Ishikawa (cell line): ENCODE measurements at regions not wholly inside any gene's neighbourhood (a gene's known extent, or its start where the extent isn't known, plus 50 kb on each side); places are given as distances from the start of the nearest gene placed in this dataset.

Source experiments
- CEBPB ChIP-seq: IDR thresholded peaks from 2 replicates; pipeline ENCODE4 v1.6.1; 2012
- CREB1 ChIP-seq: IDR thresholded peaks from 2 replicates; pipeline ENCODE4 v1.6.1; 2012; ENCODE audit warnings: low read depth
- EGR1 ChIP-seq: IDR thresholded peaks from 2 replicates; pipeline ENCODE4 v1.6.1; 2012
- EP300 ChIP-seq: IDR thresholded peaks from 2 replicates; pipeline ENCODE4 v1.6.1; 2012; ENCODE audit warnings: borderline replicate concordance
- FOXM1 ChIP-seq: IDR thresholded peaks from 2 replicates; pipeline ENCODE4 v1.6.1; 2012; ENCODE audit warnings: low read depth, borderline replicate concordance
- NFIC ChIP-seq: IDR thresholded peaks from 2 replicates; pipeline ENCODE4 v1.6.1; 2012
- RAD21 ChIP-seq: IDR thresholded peaks from 2 replicates; pipeline ENCODE4 v1.6.1; 2012; ENCODE audit warnings: low read depth
- TAF1 ChIP-seq: IDR thresholded peaks from 2 replicates; pipeline ENCODE4 v1.6.1; 2012; ENCODE audit warnings: low read depth, mild to moderate bottlenecking
- TCF12 ChIP-seq: IDR thresholded peaks from 2 replicates; pipeline ENCODE4 v1.6.1; 2012; ENCODE audit warnings: low read depth
- TEAD4 ChIP-seq: IDR thresholded peaks from 2 replicates; pipeline ENCODE4 v1.6.1; 2012
- YY1 ChIP-seq: IDR thresholded peaks from 2 replicates; pipeline ENCODE4 v1.6.1; 2012; ENCODE audit warnings: low read depth
- ZBTB7A ChIP-seq: IDR thresholded peaks from 2 replicates; pipeline ENCODE4 v1.6.1; 2012; ENCODE audit warnings: low read depth
- TF ChIP-seq, protein P1 (sequence below): IDR thresholded peaks from 2 replicates; pipeline ENCODE4 v1.6.1; 2012
- TF ChIP-seq, protein P2 (sequence below): IDR thresholded peaks from 2 replicates; pipeline ENCODE4 v1.6.1; 2012
- TF ChIP-seq, protein P3 (sequence below): IDR thresholded peaks from 2 replicates; pipeline ENCODE4 v1.6.1; 2012; ENCODE audit warnings: low read depth, mild to moderate bottlenecking

DNA sequence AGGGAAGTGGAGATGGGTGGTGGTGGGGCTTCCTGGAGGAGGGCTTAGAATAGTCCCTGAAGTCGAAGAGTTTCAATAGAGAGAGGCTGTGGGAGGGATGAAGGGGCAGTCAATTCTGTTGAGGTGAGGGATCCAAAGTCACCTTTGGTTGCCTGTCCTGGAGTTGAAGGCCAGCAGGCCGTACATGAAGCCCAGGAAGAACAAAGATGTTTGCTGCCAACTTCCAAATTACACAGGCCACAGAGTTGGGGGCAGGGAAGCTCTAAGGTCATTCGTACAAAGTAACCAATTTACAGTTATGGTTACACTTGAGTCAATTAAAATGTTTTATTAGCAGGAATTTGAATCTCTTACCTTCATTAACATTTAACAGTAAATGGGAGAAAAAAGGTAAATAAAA is 77.9 kb downstream of the FOXB1 start:
- TF ChIP-seq, protein P1, sequence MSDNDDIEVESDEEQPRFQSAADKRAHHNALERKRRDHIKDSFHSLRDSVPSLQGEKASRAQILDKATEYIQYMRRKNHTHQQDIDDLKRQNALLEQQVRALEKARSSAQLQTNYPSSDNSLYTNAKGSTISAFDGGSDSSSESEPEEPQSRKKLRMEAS, result no peak
- no peak for TF ChIP-seq CREB1
- TF ChIP-seq, protein P2, sequence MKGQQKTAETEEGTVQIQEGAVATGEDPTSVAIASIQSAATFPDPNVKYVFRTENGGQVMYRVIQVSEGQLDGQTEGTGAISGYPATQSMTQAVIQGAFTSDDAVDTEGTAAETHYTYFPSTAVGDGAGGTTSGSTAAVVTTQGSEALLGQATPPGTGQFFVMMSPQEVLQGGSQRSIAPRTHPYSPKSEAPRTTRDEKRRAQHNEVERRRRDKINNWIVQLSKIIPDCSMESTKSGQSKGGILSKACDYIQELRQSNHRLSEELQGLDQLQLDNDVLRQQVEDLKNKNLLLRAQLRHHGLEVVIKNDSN, result no peak
- TF ChIP-seq FOXM1, result no peak
- TF ChIP-seq CEBPB, result no peak
- TF ChIP-seq, protein P3, sequence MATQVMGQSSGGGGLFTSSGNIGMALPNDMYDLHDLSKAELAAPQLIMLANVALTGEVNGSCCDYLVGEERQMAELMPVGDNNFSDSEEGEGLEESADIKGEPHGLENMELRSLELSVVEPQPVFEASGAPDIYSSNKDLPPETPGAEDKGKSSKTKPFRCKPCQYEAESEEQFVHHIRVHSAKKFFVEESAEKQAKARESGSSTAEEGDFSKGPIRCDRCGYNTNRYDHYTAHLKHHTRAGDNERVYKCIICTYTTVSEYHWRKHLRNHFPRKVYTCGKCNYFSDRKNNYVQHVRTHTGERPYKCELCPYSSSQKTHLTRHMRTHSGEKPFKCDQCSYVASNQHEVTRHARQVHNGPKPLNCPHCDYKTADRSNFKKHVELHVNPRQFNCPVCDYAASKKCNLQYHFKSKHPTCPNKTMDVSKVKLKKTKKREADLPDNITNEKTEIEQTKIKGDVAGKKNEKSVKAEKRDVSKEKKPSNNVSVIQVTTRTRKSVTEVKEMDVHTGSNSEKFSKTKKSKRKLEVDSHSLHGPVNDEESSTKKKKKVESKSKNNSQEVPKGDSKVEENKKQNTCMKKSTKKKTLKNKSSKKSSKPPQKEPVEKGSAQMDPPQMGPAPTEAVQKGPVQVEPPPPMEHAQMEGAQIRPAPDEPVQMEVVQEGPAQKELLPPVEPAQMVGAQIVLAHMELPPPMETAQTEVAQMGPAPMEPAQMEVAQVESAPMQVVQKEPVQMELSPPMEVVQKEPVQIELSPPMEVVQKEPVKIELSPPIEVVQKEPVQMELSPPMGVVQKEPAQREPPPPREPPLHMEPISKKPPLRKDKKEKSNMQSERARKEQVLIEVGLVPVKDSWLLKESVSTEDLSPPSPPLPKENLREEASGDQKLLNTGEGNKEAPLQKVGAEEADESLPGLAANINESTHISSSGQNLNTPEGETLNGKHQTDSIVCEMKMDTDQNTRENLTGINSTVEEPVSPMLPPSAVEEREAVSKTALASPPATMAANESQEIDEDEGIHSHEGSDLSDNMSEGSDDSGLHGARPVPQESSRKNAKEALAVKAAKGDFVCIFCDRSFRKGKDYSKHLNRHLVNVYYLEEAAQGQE, result no peak
- TF ChIP-seq EP300, result no peak
- TF ChIP-seq EGR1, result no peak
- no peak for TF ChIP-seq TEAD4
- no peak for TF ChIP-seq TCF12
- TF ChIP-seq ZBTB7A, result no peak

DNA sequence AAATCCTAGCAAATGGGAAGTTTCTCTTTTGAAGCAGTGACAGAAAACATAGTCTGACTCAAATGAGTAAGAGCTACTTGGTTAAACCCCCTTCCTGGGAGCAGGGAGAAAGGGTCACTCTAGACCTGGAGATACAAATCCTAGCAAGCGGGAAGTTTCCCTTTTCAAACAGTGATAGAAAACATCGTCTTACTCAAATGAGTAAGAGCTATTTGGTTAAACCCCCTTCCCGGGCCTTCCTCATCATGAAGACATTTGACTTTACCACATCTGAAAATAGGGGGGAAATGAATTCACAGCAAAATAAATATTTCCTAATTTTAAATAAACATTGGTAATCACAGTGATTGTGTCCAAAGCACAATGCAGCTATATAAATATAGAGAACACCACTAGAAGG is 79.2 kb downstream of the FOXB1 start:
- TF ChIP-seq FOXM1 (no peak), ZBTB7A (no peak), EP300 (no peak), RAD21 (no peak), YY1 (no peak), CREB1 (no peak), TCF12 (no peak), EGR1 (no peak), NFIC (no peak), TEAD4 (no peak), TAF1 (no peak)
- TF ChIP-seq, protein P1, result no peak

DNA sequence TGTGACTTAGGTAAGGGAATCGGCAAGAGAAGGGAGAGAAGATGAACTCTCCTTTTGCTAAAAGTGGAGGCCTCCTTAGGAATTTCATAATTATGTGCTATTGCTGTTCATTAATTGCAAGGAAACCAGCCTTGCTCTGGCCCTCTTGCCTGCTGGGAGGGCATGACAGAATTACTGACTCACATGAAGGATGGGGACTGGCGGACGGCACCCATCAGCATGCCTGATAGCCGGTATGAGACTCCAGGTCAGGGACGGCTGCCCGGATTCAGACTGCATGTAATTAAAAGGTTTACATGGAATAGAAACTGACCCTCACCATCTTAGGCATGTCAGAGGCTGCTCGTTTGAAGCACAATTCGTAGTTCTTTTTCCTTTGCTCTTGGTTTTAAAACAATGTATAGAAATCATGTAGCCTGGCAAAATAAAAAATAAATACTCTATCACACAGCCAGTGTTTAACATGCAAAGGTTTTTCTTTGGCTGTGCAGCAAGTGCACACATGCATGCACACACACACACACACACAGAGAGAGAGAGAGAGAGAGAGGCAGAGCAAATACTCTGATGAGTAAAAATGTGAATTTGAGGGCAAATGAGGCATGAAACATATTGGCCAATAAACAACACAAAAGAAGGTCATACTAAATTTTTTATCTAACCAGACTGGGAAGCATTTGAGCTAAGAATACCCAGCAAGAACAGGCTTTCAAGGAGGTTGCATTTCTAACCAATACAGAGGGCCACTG is 82.7 kb downstream of the FOXB1 start:
- TF ChIP-seq, protein P2, result no peak
- TF ChIP-seq NFIC, result no peak
- no peak for TF ChIP-seq RAD21
- TF ChIP-seq TAF1, result no peak
- TF ChIP-seq EGR1, result no peak

DNA sequence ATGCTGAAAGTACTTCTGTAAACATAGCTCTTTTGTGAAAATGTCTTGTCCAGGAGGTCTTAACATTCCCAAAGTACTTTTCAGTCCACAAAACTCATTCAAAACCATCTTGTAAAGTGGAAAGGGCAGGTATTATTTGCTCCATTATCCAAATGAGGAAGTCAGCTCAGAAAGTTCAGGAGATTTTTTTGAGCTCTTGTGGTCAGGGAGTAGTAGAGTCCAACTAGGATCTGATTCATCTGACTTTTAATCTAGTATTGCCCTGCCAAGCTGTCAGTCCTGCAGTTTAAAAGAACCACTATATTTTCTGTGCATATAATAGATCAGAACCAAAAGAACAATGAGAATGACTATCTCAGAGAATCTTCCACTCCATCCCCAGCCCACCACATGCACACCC is 83.5 kb downstream of the FOXB1 start:
- TF ChIP-seq RAD21 (no peak), NFIC (no peak), EGR1 (no peak), YY1 (no peak), CREB1 (no peak), TCF12 (no peak), TAF1 (no peak), CEBPB (no peak), FOXM1 (no peak), EP300 (no peak), ZBTB7A (no peak), TEAD4 (no peak)
- TF ChIP-seq, protein P3, result no peak
- TF ChIP-seq, protein P2, result no peak
- TF ChIP-seq, protein P1, result no peak

DNA sequence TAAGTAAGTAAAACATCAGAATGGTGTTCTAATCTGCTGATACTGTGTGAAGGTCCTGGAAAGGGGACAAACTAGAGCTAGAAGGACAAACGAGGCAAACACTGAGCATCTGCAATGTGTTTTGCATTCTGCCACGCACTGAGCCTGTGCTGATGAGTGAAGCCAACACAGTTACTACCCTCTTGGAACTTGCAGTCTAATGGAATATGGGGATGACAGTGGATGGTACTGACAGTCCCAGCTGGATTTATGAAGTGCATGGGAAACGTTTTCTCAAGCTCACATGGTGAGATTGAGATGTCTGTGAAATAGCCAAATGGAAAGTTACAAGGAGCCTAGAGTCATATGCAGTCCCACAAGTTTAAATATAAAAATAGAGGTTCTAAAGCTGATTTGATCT is 86.6 kb downstream of the FOXB1 start:
- no peak for TF ChIP-seq EP300
- TF ChIP-seq NFIC, result no peak
- no peak for TF ChIP-seq FOXM1
- no peak for TF ChIP-seq CEBPB
